Stimulated activated CD4-positive, alpha-beta T cell treated with anti-CD3 and anti-CD28 coated beads, Interleukin-4, amount 100 ng/mL, for 4 hours (primary cell): ENCODE measurements at regions not wholly inside any gene's neighbourhood (a gene's known extent, or its start where the extent isn't known, plus 50 kb on each side); places are given as distances from the start of the nearest gene placed in this dataset.

Source experiments
- DNase-seq, 2 experiments: peaks; one replicate each; pipeline ENCODE4 v3.0.0-alpha.2; 2020

DNA sequence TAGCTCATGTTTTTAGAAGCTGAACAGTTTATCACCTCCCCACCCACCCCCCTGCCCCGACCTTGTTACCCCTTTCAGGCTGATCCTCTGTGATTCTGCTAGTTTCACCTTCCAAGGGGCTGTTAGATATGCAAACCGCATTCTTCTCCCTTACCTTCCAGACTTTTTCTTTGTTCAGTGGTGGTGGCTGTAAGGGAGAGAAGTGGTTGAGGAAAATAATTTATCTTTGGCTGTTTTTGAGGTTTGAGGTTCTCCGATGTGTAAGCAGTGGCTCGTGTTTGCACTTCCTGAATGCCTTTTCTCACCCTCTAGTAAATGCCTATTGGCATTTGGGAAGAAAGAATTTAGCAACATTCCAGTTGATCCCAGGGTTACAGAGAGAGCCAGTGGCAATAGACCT, 69.4 kb upstream of the KCNG1 start:
- no peak for DNase-seq

DNA sequence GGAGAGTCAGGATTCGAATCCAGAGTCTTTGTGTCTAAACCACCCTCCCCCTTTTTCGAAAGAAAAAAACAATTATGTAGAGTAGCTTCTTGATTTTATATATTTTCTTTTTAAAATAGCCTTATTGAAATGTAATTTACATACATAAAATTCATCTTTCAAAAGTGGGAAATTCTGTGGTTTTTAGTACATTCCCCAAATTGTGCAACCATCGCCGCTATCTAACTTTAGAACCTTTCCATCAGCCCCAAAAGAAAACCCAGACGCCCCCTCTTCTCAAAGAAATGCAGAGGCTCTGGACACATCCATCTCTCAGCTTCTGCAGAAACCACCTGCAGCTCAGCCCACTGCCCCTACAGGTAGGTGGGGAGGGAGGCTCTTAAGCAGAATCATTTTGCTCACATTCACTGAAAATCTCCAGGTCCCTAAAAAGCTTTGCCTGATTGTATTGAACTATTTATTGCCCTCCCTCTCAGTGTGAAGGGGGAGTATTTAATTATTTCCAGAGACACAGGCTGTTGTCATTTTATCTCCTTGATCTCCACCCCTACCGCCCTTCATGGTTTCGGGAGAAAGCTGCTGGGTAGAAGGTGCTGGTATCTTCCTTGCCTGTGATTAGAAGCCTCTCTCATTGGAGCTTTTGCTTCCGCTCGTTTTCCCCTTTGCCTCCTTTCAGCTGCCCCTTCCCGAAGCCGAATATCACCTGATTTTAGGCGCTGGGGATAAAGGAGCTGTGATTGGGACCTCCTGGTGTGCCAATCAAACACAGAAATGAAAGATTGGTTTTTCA, 68.7 kb upstream of the KCNG1 start:
- no peak for DNase-seq

DNA sequence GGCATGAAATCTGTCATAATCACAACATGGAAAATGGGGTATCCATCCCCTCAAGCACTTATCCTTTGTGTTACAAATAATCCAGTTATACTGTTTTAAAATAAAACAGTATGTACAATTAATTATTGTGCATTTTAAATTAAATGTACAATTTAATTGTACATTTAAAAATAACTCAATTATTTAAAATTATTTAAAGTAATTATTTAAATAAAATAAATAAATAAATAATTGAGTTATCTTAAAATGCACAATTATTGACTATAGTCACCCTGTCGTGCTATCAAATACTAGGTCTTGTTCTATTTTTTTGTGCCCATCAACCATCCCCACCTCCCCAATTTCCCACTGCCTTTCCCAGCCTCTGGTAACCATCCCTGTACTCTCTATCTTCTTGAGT, 66.9 kb upstream of the KCNG1 start:
- DNase-seq = no peak

DNA sequence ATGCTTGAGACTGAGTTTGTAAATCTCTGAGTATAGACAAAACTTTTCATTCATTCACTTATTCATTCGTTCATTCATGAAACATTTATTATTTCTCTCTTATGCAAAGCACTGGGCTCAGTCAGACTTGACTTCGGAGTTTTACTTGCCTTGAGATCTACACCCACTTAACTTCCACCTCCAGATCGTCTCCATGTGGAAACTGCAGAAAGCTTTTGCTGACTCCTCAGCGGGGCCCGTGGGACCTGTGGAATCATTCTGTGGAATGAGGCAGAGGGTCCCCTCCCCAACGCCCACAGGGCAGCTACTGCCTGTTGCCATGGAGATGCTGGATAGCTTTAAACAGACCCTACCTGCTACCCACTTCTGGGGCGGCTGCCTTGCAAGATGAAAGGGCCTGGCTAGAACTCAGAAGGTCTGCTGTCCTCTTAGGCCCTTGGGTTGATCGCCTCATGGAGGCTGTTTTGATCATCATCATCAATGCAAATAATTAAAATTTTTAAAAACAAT, 66.4 kb upstream of the KCNG1 start:
- no peak for DNase-seq

DNA sequence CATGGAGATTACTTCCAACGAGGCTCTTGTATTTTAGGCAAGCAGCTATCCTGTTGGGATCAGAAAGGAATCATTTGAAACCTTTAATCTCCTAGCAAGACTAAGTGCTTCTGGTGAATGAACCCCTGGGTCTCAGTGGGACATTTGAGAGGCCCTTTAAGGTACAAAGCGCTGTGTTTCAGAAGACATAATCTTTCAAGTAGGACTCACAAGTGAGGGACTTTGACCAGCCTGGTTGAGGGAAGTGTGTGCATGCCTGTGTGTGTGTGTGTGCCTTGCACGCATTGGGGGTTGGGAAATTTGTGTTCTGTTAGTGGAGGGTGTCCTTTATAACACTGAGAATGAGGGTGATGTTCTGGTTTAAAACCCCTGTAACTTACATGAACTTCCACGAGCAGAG, 64.4 kb upstream of the KCNG1 start:
- no peak for DNase-seq

DNA sequence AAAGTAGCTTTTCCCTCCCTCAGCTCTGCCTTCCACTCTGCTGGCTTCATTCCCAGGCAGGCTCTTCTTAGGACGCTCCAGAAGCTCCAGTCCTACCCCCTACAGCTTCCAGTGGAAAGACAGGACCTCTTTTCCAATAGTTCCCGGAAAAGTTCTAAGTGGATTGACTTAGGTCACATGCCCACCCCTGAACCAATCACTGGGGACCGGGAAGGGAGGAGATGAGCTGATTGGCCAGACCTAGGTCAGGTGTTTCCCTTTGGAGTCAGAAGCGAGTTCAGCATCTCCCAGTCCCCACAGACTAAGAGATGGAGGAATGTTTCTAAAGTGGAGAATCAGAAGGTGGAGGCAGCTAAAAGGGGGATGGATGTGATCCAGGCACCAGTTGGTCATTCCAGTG, 62.9 kb upstream of the KCNG1 start:
- DNase-seq = no peak

DNA sequence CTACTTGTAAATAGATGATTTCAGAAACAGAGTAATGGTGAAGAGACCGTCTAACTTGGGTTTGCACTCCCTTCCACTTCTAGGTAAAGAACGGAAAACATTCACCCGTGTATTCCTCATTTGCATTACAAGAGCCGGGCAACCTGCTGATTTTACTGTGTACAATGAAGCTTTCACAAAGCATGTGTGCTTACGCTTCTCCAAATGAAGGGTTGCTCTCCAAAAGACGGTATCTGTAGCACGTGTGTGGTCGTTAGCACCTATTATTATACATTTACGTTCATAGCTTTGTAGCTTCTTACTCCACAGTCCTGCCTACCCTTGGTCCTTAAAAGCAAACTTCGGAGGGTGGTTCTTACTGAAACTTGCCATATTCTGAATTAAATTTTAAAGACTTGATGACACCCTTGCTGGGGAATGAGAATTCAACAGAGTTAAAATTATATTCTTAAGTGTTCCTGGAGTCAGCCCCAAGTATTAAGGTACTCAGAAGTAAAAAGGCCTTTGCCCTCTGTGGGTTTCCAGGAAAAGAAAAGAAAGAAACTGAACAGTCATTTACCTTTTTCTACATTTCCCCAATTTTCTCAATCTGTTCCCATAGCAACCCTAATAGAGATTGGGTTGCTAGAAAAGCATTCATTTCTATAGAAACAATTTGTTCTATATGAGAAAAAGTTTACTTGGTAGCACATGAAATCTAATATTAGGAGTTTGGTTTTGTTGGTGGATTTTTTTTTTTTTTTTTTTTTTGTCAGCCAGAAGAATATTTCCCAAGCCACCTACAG, 61.9 kb upstream of the KCNG1 start:
- DNase-seq = no peak

DNA sequence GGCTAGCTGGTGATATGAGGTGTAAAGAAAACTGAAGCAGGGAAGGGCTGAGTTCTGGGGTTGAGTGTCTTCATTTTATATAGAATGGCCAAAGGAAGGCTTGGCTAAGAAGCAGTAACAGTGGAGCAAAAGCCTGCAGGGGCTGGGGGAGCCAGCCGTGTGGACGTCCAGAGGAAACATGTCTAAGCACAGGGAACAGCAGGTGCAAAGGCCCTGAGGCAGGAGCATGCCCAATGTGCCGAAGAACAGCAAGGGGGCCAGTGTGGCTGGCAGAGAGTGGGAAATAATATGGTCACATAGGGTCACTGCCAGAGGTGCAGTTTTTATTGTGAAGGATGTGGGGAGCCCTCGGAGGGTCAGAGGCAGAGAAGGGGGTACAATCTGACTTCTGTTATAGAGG, 60.5 kb upstream of the KCNG1 start:
- no peak for DNase-seq

DNA sequence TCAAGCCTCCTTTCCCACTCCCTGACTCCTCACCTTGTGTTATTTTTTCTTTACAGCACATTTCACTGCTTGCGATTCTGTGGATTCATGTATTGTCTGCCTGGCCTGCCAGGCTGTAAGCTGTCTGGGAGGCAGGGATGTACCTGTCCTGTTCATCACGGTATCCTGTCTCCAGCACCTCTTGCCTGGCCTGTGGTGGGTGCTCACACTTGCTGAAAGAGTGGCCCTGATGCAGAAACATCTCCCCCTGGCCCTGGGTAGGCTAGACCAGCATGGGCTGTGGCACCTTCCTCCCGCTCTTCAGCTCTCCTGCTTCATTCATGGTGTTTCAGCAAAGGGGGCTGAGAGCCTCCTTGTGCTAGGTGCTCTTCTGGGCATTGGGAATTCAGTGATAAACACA, 60.1 kb upstream of the KCNG1 start:
- no peak for DNase-seq

DNA sequence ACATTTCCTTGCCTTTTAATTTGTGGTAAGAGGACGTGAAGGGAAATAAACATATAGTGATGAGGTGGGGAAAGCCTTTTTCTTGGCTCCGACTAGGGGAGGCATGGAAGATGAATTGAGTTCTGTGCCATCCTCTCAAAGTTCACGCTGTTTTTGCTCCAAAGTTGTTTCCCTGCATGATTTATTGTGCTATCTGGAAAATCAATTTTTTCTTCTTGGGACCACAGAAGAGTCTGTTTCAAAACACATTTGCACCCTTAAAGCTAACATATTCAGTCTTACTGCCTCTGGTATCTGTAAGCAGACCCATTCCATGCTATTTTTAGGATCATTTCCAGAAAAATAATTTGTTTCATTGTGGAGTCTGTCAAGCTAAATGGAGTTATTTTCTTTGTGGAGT, 57.6 kb upstream of the KCNG1 start:
- no peak for DNase-seq

DNA sequence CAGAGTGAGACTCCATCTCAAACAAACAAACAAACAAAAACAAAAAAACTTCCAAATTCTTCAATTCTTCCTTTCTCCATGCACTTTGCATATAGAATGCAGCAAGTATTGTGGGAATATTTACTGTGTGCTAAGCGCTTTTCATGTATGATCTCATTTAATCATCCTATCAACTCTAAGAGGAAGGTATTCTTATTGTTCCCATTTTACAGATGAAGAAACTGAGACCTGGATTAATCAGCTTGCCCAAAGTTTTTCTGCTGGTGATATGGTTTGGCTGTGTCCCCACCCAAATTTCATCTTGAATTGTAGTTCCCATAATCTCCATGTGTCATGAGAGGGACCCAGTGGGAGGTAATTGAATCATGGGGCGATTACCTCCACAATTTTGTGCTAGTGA, 56.6 kb upstream of the KCNG1 start:
- no peak for DNase-seq

DNA sequence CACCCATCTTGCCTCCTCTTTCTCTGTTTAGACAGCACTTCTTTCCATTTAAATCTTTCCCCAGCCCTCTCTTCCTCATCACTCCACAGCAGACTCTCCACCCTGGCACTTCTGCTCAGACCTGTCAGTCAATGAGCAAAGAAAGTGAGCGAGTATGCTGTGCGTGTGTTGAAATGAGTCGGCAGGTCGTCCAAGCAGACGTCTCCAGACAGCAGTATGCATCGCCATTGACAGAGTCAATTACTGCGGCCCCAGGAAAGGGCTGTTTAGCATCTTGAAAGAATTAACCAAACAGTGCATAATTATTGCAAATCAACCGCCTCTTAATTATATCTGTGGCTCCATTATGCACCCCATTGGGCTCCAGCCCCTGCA, 54.8 kb upstream of the KCNG1 start:
- DNase-seq = no peak

DNA sequence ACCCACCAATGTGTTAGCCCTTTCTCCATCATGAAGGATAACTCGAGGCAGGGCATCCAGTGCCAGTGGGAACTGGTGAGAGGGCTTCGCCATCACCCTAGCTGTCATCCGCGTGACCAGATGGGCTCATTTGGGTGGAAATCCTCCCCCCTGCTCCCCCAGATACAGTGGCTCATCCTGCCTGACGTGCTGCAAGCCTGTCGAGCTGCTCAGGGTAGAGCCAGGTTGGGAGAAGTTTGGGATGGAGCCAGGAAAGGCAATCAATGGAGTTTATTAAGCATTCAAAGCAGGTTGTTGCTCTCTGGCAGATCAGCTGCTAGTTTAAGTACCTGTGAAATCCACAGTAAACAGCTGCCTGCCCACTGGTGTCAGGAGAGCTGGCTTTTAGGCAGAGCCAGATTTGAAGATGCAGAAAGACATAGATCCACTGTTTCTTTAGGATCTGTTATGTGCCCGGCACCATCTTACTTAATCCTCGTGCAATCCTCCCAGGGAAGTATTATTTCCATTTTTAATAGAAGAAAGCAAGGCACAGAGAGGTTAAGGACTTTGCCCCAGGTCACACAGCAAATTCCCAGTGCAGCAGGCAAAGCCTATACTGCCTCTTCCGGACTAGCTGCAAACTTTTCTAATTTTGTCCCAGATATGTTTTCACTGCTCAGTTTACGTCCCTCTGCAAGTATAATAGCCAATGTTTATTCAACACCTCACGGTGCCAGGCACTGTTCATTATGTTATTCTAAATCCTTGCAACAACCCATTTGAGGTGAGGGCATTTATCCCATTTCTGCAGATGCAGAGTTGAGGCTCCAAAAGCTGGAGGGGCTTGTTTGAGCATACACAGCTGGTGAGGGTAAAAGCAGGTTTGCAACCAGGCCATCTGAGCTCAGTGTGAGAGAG, 54.1 kb upstream of the KCNG1 start:
- no peak for DNase-seq

DNA sequence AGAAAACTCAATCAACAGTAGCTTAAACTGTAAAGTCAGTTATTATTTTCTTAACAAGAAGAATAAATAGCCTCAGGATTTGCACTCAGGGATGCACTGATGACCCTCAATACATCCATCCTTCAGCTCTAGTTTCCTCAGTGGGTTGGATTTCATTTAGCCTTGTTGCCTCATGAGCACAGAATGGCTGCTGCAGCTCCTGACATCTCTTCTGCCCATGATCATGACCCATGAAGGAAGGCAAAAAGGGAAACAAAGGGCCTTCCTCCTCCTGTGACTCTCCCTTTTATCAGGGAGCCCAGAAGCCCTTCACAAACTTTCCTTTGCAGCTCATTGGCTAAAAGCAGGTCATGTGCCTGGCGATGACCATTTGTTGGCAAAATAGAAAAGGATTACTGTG, 51.2 kb upstream of the KCNG1 start:
- no peak for DNase-seq
